ENCODE measurements at regions not wholly inside any gene's neighbourhood (a gene's known extent, or its start where the extent isn't known, plus 50 kb on each side); places are given as distances from the start of the nearest gene placed in this dataset.

GRCh38 chr7:27409311-27409710 is 166.7 kb downstream of the EVX1 start:
- TF ChIP-seq, protein P1, sequence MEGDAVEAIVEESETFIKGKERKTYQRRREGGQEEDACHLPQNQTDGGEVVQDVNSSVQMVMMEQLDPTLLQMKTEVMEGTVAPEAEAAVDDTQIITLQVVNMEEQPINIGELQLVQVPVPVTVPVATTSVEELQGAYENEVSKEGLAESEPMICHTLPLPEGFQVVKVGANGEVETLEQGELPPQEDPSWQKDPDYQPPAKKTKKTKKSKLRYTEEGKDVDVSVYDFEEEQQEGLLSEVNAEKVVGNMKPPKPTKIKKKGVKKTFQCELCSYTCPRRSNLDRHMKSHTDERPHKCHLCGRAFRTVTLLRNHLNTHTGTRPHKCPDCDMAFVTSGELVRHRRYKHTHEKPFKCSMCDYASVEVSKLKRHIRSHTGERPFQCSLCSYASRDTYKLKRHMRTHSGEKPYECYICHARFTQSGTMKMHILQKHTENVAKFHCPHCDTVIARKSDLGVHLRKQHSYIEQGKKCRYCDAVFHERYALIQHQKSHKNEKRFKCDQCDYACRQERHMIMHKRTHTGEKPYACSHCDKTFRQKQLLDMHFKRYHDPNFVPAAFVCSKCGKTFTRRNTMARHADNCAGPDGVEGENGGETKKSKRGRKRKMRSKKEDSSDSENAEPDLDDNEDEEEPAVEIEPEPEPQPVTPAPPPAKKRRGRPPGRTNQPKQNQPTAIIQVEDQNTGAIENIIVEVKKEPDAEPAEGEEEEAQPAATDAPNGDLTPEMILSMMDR (conservative IDR thresholded peaks at IDR 0.05; ENCODE audit: low read depth, low read length), result no peak
- no peak for TF ChIP-seq EZH2phosphoT487 (IDR thresholded peaks at IDR 0.05; ENCODE audit: borderline replicate concordance, low read length)
- no peak for TF ChIP-seq EZH2 (IDR thresholded peaks at IDR 0.05; ENCODE audit: low read length, unreplicated experiment)
- H3K9me3 ChIP-seq (ENCODE audit: low read length), result no peaks in the 10 kb centered on the region
- BruUV-seq (replicated peaks), result no TSS peak
- H2AFZ ChIP-seq (ENCODE audit: low read length), result no peak overlapping the region
- no peak overlapping the region for H3K4me2 ChIP-seq (ENCODE audit: low read length)
- no peaks in the 10 kb centered on the region for H3F3A ChIP-seq (ENCODE audit: low read length, unreplicated experiment)
- CTCF ChIA-PET, result no interaction called here
- ATAC-seq (peak; percentile 39), DNase-seq (no peak)
- intact Hi-C loops (cut with micrococcal nuclease), result no loop called here
- H3K27ac ChIP-seq (ENCODE audit: low read length), result no peak overlapping the region
- POLR2A ChIA-PET (ENCODE audit: unreplicated experiment), result no interaction called here
- no peak overlapping the region for H3K4me3 ChIP-seq (ENCODE audit: low read length)
- no peak overlapping the region for H3K9ac ChIP-seq (ENCODE audit: low read length)
- no peaks in the 10 kb centered on the region for H3K9me2 ChIP-seq (replicated peaks; ENCODE audit: low read length)
- H3K4me1 ChIP-seq (ENCODE audit: insufficient read depth, low read length), result peaks cover 12% of the 10 kb centered on the region
- H3K79me2 ChIP-seq (ENCODE audit: low read length), result no peaks in the 10 kb centered on the region
- H4K20me1 ChIP-seq (ENCODE audit: low read length), result no peaks in the 10 kb centered on the region
- H3K36me3 ChIP-seq (ENCODE audit: low read depth, low read length), result no peaks in the 10 kb centered on the region
- H3K27me3 ChIP-seq (ENCODE audit: low read length), result no peaks in the 10 kb centered on the region

GRCh38 chr7:27409776-27410175 is 167.2 kb downstream of the EVX1 start:
- H3K9ac ChIP-seq (ENCODE audit: low read length), result no peak overlapping the region
- H4K20me1 ChIP-seq (ENCODE audit: low read length), result no peaks in the 10 kb centered on the region
- no peaks in the 10 kb centered on the region for H3K27me3 ChIP-seq (ENCODE audit: low read length)
- no peaks in the 10 kb centered on the region for H3K79me2 ChIP-seq (ENCODE audit: low read length)
- H2AFZ ChIP-seq (ENCODE audit: low read length), result no peak overlapping the region
- ChIA-PET CTCF (no interaction called here), POLR2A (ENCODE audit: unreplicated experiment) (no interaction called here)
- H3K4me2 ChIP-seq (ENCODE audit: low read length), result no peak overlapping the region
- H3K36me3 ChIP-seq (ENCODE audit: low read depth, low read length), result no peaks in the 10 kb centered on the region
- no peak for TF ChIP-seq EZH2phosphoT487 (IDR thresholded peaks at IDR 0.05; ENCODE audit: borderline replicate concordance, low read length)
- ATAC-seq (peak; percentile 87), DNase-seq (peak; percentile 55)
- peaks cover 12% of the 10 kb centered on the region for H3K4me1 ChIP-seq (ENCODE audit: insufficient read depth, low read length)
- H3K4me3 ChIP-seq (ENCODE audit: low read length), result no peak overlapping the region
- intact Hi-C loops (cut with micrococcal nuclease), result no loop called here
- 0 out of 2 replicates have a peak overlapping the region, but pooled peaks have one; percentile 11 for H3K27ac ChIP-seq (ENCODE audit: low read length)
- no peaks in the 10 kb centered on the region for H3K9me2 ChIP-seq (replicated peaks; ENCODE audit: low read length)
- H3F3A ChIP-seq (ENCODE audit: low read length, unreplicated experiment), result no peaks in the 10 kb centered on the region
- H3K9me3 ChIP-seq (ENCODE audit: low read length), result no peaks in the 10 kb centered on the region
- no TSS peak for BruUV-seq (replicated peaks)

GRCh38 chr7:27410812-27411544 is 168.4 kb downstream of the EVX1 start:
- Histone ChIP-seq H3K9me3 (ENCODE audit: low read length) (no peaks in the 10 kb centered on the region), H3K4me1 (ENCODE audit: insufficient read depth, low read length) (peaks cover 12% of the 10 kb centered on the region), H2AFZ (ENCODE audit: low read length) (no peak overlapping the region), H3K9ac (ENCODE audit: low read length) (no peak overlapping the region), H3F3A (ENCODE audit: low read length, unreplicated experiment) (no peaks in the 10 kb centered on the region), H3K27me3 (ENCODE audit: low read length) (no peaks in the 10 kb centered on the region), H3K4me3 (ENCODE audit: low read length) (no peak overlapping the region), H3K4me2 (ENCODE audit: low read length) (no peak overlapping the region), H3K9me2 (replicated peaks; ENCODE audit: low read length) (no peaks in the 10 kb centered on the region), H4K20me1 (ENCODE audit: low read length) (no peaks in the 10 kb centered on the region), H3K79me2 (ENCODE audit: low read length) (no peaks in the 10 kb centered on the region), H3K36me3 (ENCODE audit: low read depth, low read length) (no peaks in the 10 kb centered on the region), H3K27ac (ENCODE audit: low read length) (no peak overlapping the region)
- no peak for DNase-seq
- no peak for ATAC-seq
- ChIA-PET POLR2A (ENCODE audit: unreplicated experiment) (interaction anchor here (0.5 to 0.6 kb wide), 2 partner anchors 19 to 328 kb away, joined by 5 to 7 read pairs; no protein-coding TSS in a partner anchor), CTCF (no interaction called here)
- BruUV-seq (replicated peaks), result no TSS peak
- TF ChIP-seq EZH2 (IDR thresholded peaks at IDR 0.05; ENCODE audit: low read length, unreplicated experiment) (no peak), EZH2phosphoT487 (IDR thresholded peaks at IDR 0.05; ENCODE audit: borderline replicate concordance, low read length) (no peak)
- TF ChIP-seq, protein P1 (conservative IDR thresholded peaks at IDR 0.05; ENCODE audit: low read depth, low read length), result no peak
- intact Hi-C loops (cut with micrococcal nuclease), result no loop called here
